HL-60 (cell line): ENCODE measurements at regions not wholly inside any gene's neighbourhood (a gene's known extent, or its start where the extent isn't known, plus 50 kb on each side); places are given as distances from the start of the nearest gene placed in this dataset.

Source experiments
- DNase-seq, 2 experiments: peaks; one replicate each; pipeline ENCODE4 v3.0.0-alpha.2; 2010 to 2020; ENCODE audit warnings: low read depth in 1 of 2, low spot score in 1 of 2
- H3K27ac ChIP-seq: fragments of 250-450 bp; sonication (Bioruptor Pico); replicated peaks from 2 replicates; pipeline ENCODE4 v1.5.1; 2020; ENCODE audit warnings: mild to moderate bottlenecking, moderate library complexity
- H3K27me3 ChIP-seq: fragments of 250-450 bp; sonication (Bioruptor Pico); 2 replicates; pipeline ENCODE4 v1.5.1; 2021; ENCODE audit warnings: mild to moderate bottlenecking, moderate library complexity; ENCODE audit not compliant: insufficient read depth, poor library complexity, severe bottlenecking
- H3K4me3 ChIP-seq: replicated peaks from 2 replicates; pipeline ENCODE4 v1.5.1; 2011; ENCODE audit warnings: mild to moderate bottlenecking, control low read depth, low read length; ENCODE audit not compliant: insufficient read depth
- CTCF ChIP-seq: IDR thresholded peaks from one replicate; pipeline ENCODE4 v1.5.1; 2011; ENCODE audit warnings: low read length, control low read depth, inconsistent platforms; ENCODE audit not compliant: insufficient read depth
- GABPA ChIP-seq: IDR thresholded peaks from 2 replicates; pipeline ENCODE4 v1.6.1; 2012; ENCODE audit warnings: low read depth
- POLR2AphosphoS5 ChIP-seq: IDR thresholded peaks from 2 replicates; pipeline ENCODE4 v1.6.1; 2012; ENCODE audit warnings: low read depth
- REST ChIP-seq: IDR thresholded peaks from 2 replicates; pipeline ENCODE4 v1.6.1; 2012; ENCODE audit warnings: low read depth; ENCODE audit not compliant: insufficient replicate concordance
- SPI1 ChIP-seq: IDR thresholded peaks from 2 replicates; pipeline ENCODE4 v1.6.1; 2012; ENCODE audit warnings: low read depth, mild to moderate bottlenecking, borderline replicate concordance

- H3K4me3 ChIP-seq, result no peak overlapping the region
- H3K27ac ChIP-seq, result no peak overlapping the region
- H3K27me3 ChIP-seq, result no peaks in the 10 kb centered on the region
- TF ChIP-seq SPI1 (no peak), GABPA (no peak), CTCF (no peak), REST (no peak), POLR2AphosphoS5 (no peak)
- no peak for DNase-seq
These were observed 60.5 kb upstream of the FGF3 start for GRCh38 chr11:69879729-69880005.

- no peak for DNase-seq
- TF ChIP-seq REST, result no peak
- TF ChIP-seq CTCF, result no peak
- no peak for TF ChIP-seq POLR2AphosphoS5
- TF ChIP-seq GABPA, result no peak
- TF ChIP-seq SPI1, result no peak
- Histone ChIP-seq H3K27ac (no peak overlapping the region), H3K4me3 (no peak overlapping the region), H3K27me3 (no peaks in the 10 kb centered on the region)
These were observed 61.0 kb upstream of the FGF3 start for GRCh38 chr11:69880041-69880825.

GRCh38 chr11:69880826-69881445 is 61.7 kb upstream of the FGF3 start:
- no peaks in the 10 kb centered on the region for H3K27me3 ChIP-seq

More at GRCh38 chr11:69880826-69881445, 61.7 kb upstream of the FGF3 start:
- H3K27ac ChIP-seq, result no peak overlapping the region
- no peak overlapping the region for H3K4me3 ChIP-seq
- no peak for TF ChIP-seq SPI1
- TF ChIP-seq CTCF, result no peak
- TF ChIP-seq GABPA, result no peak
- TF ChIP-seq REST, result no peak
- no peak for TF ChIP-seq POLR2AphosphoS5
- no peak for DNase-seq
